HG02763 (cell line): ENCODE measurements at regions not wholly inside any gene's neighbourhood (a gene's known extent, or its start where the extent isn't known, plus 50 kb on each side); places are given as distances from the start of the nearest gene placed in this dataset.
"Not testable (repeated sequence)": the region's sequence is repeated elsewhere in the genome, so short reads cannot be mapped to it uniquely, and the experiment has no call there.

Experiments
- ATAC-seq: cut with Tn5 transposase; IDR thresholded peaks from one replicate; pipeline ENCODE4 v1.9.1; 2021; ENCODE audit warnings: mild to moderate bottlenecking, moderate library complexity; ENCODE audit not compliant: unreplicated experiment

- ATAC-seq = not testable (repeated sequence)
Measured at GRCh38 chr1:220412382-220412781, 115.6 kb upstream of the MARK1 start.

GRCh38 chr1:220410611-220411010 lies 117.3 kb upstream of the MARK1 start:
- no peak for ATAC-seq

GRCh38 chr1:220409771-220410595 lies 118.0 kb upstream of the MARK1 start:
- ATAC-seq = no peak

GRCh38 chr1:220407191-220407590 lies 120.7 kb upstream of the MARK1 start:
- ATAC-seq = no peak

- no peak for ATAC-seq
Measured at GRCh38 chr1:220398238-220398637, 126.0 kb upstream of the RAB3GAP2 start.

- no peak for ATAC-seq
Measured at GRCh38 chr1:220391491-220391890, 119.2 kb upstream of the RAB3GAP2 start.

GRCh38 chr1:220389634-220390033 lies 117.4 kb upstream of the RAB3GAP2 start:
- no peak for ATAC-seq

GRCh38 chr1:220386494-220387195 lies 114.4 kb upstream of the RAB3GAP2 start:
- ATAC-seq = no peak

- ATAC-seq = no peak
Measured at GRCh38 chr1:220385158-220385557, 112.9 kb upstream of the RAB3GAP2 start.

- ATAC-seq = no peak
Measured at GRCh38 chr1:220382994-220383393, 110.7 kb upstream of the RAB3GAP2 start.

GRCh38 chr1:220380885-220381284 lies 108.6 kb upstream of the RAB3GAP2 start:
- ATAC-seq = no peak

GRCh38 chr1:220378571-220379302 lies 106.5 kb upstream of the RAB3GAP2 start:
- ATAC-seq = no peak

- no peak for ATAC-seq
Measured at GRCh38 chr1:220375715-220376114, 103.5 kb upstream of the RAB3GAP2 start.

GRCh38 chr1:220374449-220374848 lies 102.2 kb upstream of the RAB3GAP2 start:
- ATAC-seq = no peak

GRCh38 chr1:220372451-220372850 lies 100.2 kb upstream of the RAB3GAP2 start:
- ATAC-seq = no peak

- no peak for ATAC-seq
Measured at GRCh38 chr1:220371324-220371723, 99.1 kb upstream of the RAB3GAP2 start.

GRCh38 chr1:220370041-220370700 lies 97.9 kb upstream of the RAB3GAP2 start:
- ATAC-seq = no peak

- ATAC-seq = no peak
Measured at GRCh38 chr1:220369511-220369910, 97.3 kb upstream of the RAB3GAP2 start.

- ATAC-seq = no peak
Measured at GRCh38 chr1:220368352-220369265, 96.4 kb upstream of the RAB3GAP2 start.

GRCh38 chr1:220367833-220368232 lies 95.6 kb upstream of the RAB3GAP2 start:
- no peak for ATAC-seq
